Epidermal melanocyte (primary cell): ENCODE measurements at regions not wholly inside any gene's neighbourhood (a gene's known extent, or its start where the extent isn't known, plus 50 kb on each side); places are given as distances from the start of the nearest gene placed in this dataset.

Experiments
- DNase-seq: peaks from one replicate; pipeline ENCODE4 v3.0.0; 2011; ENCODE audit warnings: low spot score; ENCODE audit not compliant: insufficient read length

DNA sequence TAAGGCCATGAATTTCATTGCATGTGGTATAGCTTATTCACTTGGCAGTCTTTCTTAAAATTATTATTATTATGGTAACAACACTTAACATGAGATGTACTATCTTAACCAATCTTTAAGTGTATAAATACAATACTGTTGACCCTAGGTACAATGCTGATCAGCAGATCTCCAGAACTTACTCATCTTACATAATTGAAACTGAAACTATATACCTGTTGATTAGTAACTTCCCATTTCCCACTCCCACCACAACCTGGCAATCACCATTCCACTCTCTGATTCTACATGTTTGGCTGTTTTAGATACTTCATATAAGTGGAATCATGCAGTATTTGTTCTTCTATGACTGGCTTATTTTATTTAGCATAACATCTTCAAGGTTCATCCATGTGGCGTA, 150.2 kb upstream of the POU2AF2 start:
- DNase-seq: no peak

DNA sequence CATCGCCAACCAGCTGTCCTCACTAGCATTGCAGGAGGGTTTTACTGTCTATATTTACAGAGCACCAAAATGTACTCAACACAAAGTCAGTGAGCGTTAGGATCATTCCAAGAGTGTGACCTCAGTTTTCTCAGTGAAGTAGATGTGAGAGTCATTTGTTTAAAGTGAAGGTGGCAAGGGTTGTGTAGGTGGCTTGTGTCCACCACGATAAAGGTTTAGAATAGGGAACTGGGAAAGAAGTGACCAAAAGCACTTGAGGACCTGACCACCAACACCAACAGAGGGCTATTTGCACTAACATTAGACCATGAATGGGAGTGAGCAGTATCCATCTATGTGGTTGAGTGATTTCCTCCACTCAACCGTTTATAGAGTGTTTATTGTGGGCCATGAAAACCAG, 152.5 kb upstream of the POU2AF2 start:
- no peak for DNase-seq

DNA sequence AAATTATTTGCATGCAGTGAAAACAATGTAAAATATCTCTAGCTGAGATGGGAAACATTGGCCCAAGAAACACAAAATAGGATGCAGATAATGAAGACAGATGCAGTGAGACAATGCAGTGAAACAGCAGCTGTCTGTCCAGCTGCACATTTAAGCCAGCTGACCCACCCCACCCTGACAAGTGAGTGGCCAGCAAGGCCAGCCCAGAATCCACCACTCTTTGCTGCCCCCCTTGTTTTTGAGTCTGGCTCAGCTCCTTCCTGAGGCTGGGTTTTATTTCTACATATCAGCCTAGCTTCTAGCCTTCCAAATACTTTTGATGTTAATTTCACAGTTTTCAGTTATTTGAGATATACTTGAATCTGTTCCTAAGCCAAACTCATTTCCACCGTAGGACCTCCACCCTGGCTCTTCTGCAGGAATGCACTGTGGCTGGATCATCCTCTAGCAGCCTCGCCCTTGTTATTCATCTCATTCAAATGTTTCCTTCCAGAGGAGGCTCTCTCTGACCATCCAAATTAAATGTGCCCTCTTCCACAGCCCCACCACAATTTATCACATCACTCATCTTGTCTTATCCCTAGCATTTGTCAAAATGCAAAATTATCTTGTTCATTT, 154.1 kb upstream of the POU2AF2 start:
- DNase-seq: no peak

DNA sequence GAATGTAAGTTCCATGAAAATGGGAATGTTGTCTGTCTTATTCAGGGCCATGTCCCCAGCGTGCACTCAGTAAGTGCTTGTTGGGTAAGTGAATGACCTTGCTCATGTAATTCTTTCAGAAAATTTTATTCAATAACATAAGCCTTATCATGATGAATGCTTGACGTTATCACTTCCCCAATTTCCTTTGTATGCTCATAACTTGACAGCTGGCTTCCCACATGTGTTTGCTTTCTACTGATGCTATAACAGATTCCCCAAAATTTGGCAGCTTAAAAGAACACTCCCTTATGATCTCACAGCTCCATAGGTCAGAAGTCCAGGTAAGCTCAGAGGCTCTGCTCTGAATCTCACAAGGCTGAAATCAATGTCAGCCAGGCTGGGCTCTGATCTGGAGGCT, 155.8 kb upstream of the POU2AF2 start:
- no peak for DNase-seq

DNA sequence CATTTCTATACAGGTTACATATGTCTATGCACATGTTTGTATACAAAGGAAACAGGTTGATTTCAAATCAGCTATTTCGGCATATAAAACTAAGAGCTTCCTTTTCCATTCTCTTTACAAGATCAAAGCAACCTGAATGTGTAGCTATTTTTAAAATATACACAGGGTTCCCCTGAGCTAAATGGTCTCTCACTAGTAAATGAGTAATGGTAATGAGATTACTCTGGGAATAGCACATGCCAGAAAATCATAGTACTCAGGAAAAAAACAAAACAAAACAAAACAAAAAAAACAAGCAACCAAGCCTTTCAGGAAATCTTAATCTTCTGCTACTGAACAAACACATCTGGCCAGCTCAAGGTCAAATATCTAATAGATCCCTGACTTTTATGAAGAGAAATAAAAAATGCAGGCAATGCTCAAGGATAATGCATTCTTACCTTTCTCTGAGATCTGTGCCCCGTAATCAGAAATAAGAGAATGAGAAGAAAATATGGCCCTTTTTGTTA, 156.6 kb upstream of the POU2AF2 start:
- no peak for DNase-seq

DNA sequence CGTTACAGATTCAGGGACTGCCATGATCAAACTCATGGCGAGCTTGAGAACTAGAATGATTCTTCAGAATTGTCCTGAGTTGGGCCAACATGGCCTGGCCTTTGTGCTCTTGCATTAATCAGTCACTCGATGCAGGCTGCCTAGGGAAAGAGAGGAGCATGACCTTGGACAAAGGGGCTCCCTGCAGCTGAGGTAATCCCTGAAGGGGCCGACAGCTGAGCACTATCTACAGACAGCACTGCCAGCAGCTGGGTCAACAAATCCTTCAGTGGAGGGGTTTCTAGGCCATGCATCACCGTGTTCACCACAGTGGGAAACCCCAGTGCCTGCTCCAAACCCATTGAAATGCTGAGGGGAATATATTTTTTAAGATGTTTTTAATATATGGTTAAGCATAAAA, 159.5 kb upstream of the POU2AF2 start:
- no peak for DNase-seq

DNA sequence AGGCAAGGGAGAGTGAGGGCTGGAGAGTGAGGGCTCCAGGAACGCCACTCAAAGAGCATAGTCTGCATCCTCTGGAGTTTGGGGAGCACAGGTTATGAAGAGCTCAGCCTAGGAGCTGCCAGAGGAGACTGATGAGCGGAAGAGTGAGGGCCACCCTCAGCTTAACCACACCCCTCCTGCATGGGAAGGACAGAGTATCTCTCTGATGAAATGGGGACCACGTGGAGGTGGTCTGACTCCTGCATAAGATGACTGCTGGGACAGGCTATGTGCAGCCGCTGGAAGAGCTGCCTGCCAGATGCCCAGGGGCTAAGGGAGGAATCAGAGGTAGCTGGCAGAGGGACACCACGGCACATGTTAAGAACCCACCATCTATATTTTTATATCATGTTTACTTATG, 162.9 kb upstream of the POU2AF2 start:
- no peak for DNase-seq

DNA sequence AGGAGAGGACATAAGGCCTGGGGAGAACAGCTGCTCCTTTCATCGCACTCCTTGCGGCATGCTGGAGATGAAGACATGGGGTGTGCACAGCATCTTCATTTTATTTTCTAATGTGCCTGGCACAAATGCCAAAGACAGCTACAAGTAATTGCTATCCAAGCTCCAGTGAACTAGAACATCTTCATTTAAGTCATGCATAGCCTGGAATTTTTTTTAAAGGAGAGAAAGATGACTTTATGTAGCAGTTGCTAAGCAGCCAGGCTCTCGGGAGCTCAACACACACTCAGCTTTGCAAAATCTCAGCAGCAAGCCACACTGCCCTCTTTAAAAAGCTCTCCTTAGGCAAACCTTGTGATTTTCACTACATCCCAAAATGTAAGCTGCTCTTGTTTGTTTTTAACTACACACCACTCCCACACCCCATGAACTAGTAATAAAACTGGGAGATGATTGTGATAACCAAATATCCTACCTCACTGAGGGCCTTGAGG, 164.5 kb upstream of the POU2AF2 start:
- no peak for DNase-seq

DNA sequence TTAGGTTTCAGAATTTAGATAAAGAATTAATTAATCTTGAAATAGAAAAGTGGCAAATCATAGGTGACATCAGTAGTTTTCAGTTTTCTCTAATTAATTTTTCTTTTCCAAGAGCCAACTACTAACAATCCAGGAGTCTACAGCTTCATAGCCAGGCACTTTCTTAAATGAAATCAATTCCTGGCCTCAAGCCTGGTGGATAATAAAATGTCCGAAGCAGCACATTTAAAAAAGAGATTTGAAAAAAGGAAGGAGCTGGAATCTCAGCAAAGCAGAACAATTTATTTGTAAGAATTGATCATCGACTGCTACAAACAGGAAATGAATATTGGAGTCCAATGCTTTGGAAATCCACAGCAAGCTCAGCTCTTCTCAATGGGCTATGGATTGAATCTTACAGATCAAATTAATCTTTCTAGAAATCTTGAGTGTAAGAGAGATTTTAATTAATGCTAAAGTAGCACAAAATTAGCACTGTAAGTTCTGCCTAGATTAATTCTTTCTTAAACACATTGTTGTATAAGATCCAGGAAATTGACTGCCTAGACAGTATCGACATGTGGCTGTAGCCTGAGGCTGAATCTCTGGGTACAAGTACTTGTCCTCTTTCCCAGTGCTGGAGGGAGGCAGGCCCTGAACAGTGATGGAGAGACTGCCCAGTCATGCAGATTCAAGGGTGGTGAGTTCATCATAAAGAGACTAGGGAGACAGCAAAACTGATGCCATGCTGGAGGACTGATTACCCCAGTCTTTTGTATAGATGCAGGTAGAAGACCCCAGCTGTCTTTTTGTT, 167.8 kb upstream of the POU2AF2 start:
- no peak for DNase-seq

DNA sequence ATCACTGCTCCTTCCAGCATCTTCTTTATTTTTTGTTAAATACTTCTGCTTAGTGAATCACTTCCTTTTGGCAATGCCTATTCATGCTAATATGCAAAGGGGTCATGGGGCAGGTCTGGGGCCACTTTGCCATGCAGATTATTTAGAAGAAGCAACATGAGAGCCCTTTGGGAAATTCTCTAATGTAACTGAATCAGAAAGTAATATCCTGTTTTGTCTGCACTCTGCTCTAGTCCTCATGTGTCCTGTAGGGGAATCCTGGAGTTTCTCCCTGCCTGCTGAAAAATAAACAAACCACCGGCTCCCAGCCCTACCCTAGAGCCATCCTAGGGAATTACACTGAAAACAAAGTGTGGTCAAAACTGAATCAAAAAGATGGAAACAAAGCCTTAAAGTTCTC, 176.5 kb upstream of the POU2AF2 start:
- DNase-seq: no peak

DNA sequence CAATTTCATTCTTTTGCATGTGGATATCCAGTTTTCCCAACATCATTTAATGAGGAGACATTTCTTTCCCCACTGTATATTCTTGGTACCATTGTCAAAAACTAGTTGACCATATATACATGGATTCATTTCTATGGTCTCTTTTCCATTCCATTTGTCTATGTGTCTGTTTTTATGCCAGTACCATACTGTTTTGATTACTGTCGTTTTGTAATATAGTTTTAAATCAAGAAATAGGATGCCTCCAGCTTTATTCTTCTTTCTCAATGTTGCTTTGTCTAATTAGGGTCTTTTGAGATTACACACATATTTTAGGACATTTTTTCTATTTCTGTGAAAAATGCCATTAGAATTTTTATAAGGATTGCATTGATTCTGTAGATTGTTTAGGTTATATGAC, 177.5 kb upstream of the POU2AF2 start:
- DNase-seq: no peak

DNA sequence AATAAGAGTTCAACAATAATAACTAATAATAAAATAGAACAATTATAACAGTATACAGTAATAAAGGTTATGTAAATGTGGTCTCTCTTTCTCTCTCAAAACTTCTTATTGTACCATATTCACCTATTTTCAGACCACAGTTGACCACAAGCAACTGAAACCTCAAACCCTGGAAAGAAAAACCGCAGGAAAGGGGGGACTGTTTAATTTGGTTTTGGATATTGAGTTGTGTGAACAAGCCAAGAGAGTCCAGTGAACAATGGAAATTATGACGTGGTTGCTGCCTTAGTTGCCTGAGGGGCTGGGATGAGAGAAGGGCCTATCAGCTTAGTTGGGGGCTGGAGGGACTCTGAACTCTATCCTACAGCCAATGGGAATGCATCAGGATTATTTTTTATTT, 178.7 kb upstream of the POU2AF2 start:
- DNase-seq: no peak

DNA sequence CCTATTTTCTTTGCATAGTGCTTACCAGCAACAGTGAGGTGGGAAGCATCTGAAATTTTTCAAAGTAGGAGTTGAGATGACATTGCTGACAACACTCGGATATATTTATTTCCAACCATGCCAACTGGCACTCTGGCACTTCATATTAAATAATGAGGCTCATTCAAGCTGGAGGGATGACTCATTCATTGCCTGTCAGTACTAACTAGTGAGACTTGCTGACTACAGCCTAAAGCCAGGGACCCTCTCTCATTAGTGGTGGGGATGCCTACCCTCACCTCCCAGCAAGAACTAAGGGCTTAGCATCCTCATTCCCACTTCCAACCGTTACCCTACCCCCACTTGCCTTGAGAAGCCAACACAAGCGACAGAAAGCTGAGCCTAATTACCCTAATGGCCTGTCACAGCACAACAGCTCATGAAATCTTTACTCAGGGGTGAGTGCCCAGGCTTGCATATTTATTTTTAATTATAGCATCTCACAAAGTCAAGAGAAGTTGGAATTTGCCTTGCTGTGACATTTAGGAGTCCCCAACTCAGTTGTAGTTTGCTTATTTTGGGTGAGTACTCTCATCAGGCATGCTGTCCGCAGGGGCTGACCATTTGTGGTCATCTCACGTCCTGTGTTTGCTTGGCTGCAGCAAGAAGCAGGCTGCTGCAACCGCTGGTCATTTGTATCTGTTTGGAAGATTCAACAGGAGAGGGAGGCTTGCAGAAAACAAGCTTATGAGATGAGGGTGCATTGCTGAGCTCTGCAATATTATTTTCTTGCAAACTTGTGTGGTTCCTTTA, 181.6 kb upstream of the POU2AF2 start:
- DNase-seq: no peak

DNA sequence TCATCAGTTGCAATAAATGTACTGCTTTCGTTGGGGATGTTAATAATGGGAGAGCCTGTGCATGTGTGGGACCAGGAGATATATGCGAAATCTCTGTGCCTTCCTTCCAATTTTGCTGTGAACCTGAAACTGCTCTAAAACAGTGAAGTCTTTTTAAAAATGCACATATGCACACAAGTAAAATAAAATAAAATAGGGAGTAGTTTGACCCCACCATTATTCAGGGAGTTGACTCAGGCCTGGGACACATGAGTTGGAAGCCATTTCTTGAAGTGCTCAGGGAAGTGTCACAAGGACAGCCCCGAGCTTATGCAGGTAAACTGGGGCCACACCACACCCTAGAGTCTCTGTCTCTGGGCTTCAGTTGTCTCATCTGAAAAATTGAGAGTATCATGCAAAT, 183.1 kb upstream of the POU2AF2 start:
- DNase-seq: no peak

DNA sequence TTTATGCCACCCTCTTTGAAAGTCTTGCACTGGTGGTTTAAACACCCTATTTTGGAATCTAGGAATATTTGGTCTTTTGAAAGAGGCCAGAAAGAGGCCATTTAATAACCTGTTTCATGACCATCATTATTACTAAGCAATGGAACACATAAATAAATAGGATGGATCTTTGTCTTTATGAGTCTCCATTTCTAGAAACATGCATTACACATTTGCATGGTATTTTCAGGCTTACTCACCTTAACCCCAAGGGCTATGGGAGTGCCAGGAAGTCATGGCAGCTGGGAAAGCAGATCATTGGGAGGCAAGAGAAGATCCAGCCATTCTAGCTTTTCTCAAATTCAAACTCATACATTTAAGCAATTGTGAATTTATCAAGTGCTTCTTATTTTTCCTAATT, 185.8 kb upstream of the POU2AF2 start:
- no peak for DNase-seq

DNA sequence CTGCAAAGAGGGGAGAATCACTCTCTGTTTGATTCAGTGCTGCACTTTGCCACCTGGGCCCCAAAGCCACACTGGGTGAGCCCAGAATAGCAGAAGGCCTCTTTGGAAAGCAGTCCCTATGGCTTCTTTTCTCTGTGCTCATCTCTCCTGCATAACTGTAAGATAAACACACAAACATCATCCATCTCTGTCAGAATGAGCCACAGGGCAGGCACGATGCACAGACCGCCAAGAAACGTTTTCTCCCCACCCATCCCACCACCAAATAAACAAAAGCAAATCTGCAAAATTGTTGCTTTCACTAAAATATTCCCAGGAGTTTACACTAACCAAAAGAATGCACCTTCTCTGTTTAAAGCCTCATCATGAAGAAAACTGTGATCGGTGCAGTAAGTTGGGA, 196.4 kb upstream of the POU2AF2 start:
- no peak for DNase-seq

DNA sequence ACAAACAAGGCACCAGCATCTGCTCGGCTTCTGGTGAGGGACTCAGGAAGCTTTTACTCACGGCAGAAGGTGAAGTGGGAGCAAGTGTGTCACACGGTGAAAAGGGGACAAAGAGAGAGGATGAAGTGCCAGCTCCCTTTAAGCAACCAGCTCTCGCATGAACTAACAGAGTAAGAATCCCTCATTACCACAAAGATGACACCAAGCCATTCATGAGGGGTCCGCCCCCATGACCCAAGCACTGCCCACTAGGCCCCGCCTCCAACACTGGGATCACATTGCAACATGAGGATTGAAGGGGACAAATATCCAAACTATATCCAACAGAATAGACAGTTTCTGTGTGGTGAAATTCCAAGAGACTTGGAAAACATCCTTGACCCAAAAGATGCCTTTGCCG, 198.2 kb upstream of the POU2AF2 start:
- no peak for DNase-seq

DNA sequence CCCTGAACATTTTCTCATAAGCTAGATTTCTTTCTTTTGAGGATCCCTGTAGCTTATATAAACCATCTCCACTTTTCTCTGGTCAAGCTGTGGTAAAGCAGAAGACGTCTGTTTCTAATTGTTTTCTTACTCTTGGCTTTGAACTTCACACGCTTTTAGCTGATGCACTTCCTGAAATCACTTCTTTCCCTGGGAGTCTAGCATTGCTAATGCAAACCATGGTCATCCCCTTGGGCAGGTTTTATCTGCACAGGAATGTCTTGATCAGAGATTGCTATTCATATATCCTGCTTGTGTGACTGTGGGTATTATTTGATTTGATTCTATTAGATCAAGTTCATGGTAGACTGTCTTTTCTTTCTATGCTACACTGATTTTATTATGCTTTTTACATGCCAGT, 199.2 kb upstream of the POU2AF2 start:
- no peak for DNase-seq

DNA sequence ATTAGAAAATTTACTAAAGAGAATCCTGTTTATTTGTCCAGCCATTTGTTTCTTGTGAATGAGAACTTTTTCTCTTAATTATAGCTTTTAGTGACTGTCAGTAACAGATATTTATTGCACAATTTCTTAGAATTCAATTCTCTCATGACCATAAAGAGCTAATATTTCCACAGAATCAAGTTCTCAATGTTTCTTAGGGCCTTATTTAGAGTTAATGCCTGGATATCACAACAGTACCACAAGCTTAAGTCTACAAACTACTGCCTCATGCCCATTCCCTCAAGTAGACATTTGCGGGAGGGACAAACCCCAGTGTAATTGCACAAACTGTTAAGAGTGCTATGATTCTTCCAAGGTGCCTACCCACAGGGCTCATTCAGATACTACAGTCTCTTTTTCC, 199.7 kb upstream of the POU2AF2 start:
- DNase-seq: no peak

DNA sequence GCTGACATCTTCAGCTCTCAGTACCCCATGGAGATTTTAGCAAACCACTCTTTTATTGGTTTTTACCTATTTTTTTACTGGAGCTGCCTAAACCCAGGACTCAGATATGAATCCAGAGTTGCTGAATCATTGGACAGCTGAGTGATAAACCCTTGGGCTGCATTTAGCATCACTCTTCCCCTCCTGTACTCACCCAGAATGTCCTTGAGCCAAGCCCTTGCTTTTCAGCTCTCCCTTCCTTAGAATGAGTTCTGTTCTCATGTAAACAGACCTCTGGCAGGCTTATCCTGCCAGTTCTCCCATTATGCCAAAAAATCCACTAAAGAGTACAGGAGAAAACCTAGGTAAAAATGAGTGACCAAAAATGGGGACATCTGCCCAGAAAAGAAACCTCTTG, 200.1 kb upstream of the POU2AF2 start:
- DNase-seq: no peak

DNA sequence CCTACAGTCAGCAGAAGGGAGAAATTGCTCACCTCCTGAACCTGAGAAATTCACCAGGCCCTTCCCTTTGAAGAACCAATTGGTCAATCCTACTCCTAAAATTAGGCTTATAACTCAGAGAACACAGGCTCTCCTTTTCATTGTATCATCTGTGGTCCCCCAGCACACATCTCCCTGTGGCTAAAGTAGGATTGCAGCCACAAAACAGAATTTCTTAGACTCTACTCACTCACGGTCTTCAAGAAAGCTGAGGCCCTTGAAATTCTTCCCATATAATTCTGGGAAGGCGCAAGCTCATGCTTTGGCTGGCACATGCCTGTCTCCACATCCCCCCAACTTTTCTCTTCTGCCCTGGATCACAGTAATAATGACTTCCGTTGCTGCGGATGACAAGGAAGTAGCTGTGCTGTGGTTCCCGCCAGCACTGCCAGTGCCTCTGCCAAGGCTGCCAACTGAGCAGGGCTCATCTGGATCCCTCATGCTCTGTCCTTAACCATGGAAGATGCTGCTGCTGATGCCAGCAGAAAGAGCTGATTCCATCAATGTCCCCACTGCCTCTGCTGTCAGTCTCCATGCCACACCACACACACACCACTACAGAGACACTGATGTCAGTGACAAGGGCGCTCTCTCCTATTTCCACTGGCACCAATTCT, 200.6 kb upstream of the POU2AF2 start:
- DNase-seq: no peak

DNA sequence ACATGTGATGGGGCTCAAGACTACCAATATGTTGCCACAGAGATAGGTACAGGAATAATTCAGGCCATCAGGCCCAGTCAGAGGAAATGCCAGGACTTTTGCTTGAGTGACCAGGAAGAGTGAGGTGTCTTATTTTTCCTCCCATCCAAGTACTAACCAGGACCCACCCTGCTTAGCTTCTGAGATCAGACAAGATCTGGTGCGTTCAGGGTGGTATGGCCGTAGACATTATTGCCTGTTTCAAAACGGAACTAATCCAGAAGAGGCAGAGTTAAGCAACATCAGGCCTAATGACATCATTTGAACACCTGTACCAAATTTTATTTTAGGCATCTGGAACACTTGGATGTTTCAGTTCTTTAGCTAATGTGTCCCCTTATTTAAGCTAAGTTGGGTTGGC, 205.5 kb upstream of the POU2AF2 start:
- no peak for DNase-seq
